ENCODE measurements at regions not wholly inside any gene's neighbourhood (a gene's known extent, or its start where the extent isn't known, plus 50 kb on each side); places are given as distances from the start of the nearest gene placed in this dataset.

DNA sequence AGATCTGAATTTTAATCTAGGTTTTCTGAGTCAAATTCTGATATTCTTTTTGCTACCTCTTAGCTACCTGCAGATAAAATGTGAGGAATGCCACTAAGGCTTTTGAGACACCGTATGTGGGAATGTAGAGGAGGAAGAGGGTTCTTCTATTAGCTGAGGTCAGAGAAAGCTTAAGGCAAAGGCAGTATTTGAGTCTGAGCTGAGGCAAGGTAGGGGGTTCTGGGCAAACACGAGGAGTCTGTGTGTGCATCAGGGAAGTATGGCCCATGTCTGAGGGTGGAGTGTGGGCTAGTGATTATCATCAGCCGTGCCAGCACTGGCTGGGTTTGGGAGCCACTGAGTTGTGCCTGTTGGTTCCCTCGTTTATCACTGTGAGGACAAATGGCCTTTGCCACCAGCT lies 181.1 kb downstream of the SOX2 start:
- TF ChIP-seq, protein P1, sequence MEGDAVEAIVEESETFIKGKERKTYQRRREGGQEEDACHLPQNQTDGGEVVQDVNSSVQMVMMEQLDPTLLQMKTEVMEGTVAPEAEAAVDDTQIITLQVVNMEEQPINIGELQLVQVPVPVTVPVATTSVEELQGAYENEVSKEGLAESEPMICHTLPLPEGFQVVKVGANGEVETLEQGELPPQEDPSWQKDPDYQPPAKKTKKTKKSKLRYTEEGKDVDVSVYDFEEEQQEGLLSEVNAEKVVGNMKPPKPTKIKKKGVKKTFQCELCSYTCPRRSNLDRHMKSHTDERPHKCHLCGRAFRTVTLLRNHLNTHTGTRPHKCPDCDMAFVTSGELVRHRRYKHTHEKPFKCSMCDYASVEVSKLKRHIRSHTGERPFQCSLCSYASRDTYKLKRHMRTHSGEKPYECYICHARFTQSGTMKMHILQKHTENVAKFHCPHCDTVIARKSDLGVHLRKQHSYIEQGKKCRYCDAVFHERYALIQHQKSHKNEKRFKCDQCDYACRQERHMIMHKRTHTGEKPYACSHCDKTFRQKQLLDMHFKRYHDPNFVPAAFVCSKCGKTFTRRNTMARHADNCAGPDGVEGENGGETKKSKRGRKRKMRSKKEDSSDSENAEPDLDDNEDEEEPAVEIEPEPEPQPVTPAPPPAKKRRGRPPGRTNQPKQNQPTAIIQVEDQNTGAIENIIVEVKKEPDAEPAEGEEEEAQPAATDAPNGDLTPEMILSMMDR (conservative IDR thresholded peaks at IDR 0.05) = no peak
- no peak for TF ChIP-seq ZFX (IDR thresholded peaks at IDR 0.05)

All from C4-2B (cell line).